WTC11 (cell line): ENCODE measurements at regions not wholly inside any gene's neighbourhood (a gene's known extent, or its start where the extent isn't known, plus 50 kb on each side); places are given as distances from the start of the nearest gene placed in this dataset.

ENCODE experiments used
- ATF3 ChIP-seq: sonication (generic); formaldehyde crosslinking; conservative IDR thresholded peaks from 2 replicates; pipeline ENCODE4 v1.8.1; 2022; ENCODE audit warnings: mild to moderate bottlenecking, missing genetic modification reagents
- CTCF ChIP-seq: fragments of 200-600 bp; IDR thresholded peaks from 2 replicates; pipeline ENCODE4 v1.8.0; 2022; ENCODE audit warnings: antibody characterized with exemption
- FOXJ3 ChIP-seq: sonication (generic); formaldehyde crosslinking; IDR thresholded peaks from 2 replicates; pipeline ENCODE4 v1.9.0; 2021; ENCODE audit warnings: missing genetic modification reagents, mild to moderate bottlenecking, borderline replicate concordance
- HMGXB4 ChIP-seq: sonication (generic); formaldehyde crosslinking; IDR thresholded peaks from 2 replicates; pipeline ENCODE4 v1.8.1; 2023; ENCODE audit warnings: mild to moderate bottlenecking, moderate library complexity, missing genetic modification reagents
- IRF2 ChIP-seq: sonication (generic); formaldehyde crosslinking; IDR thresholded peaks from 2 replicates; pipeline ENCODE4 v1.8.0; 2022; ENCODE audit warnings: low read depth, missing genetic modification reagents, borderline replicate concordance
- MAX ChIP-seq: sonication (generic); formaldehyde crosslinking; IDR thresholded peaks from 2 replicates; pipeline ENCODE4 v1.8.0; 2022; ENCODE audit warnings: mild to moderate bottlenecking, missing genetic modification reagents
- NFYB ChIP-seq: sonication (generic); formaldehyde crosslinking; conservative IDR thresholded peaks from 2 replicates; pipeline ENCODE4 v1.8.0; 2022; ENCODE audit warnings: low read depth, missing genetic modification reagents
- STAT6 ChIP-seq: sonication (generic); formaldehyde crosslinking; conservative IDR thresholded peaks from 2 replicates; pipeline ENCODE4 v1.8.1; 2023; ENCODE audit warnings: mild to moderate bottlenecking, low read depth, missing genetic modification reagents, moderate library complexity
- TEAD4 ChIP-seq: sonication (generic); formaldehyde crosslinking; IDR thresholded peaks from 2 replicates; pipeline ENCODE4 v1.8.0; 2022; ENCODE audit warnings: mild to moderate bottlenecking, missing genetic modification reagents
- TP53 ChIP-seq: sonication (generic); formaldehyde crosslinking; IDR thresholded peaks from 2 replicates; pipeline ENCODE4 v1.8.1; 2023; ENCODE audit warnings: mild to moderate bottlenecking, missing genetic modification reagents
- USF1 ChIP-seq: sonication (generic); formaldehyde crosslinking; IDR thresholded peaks from 2 replicates; pipeline ENCODE4 v1.8.0; 2022; ENCODE audit warnings: mild to moderate bottlenecking, missing genetic modification reagents
- ZBTB43 ChIP-seq: sonication (generic); formaldehyde crosslinking; IDR thresholded peaks from 2 replicates; pipeline ENCODE4 v1.8.1; 2023; ENCODE audit warnings: mild to moderate bottlenecking, missing genetic modification reagents
- ZNF263 ChIP-seq: sonication (generic); formaldehyde crosslinking; IDR thresholded peaks from 2 replicates; pipeline ENCODE4 v1.8.1; 2022; ENCODE audit warnings: low read depth, mild to moderate bottlenecking, moderate library complexity, missing genetic modification reagents

GRCh38 chr6:139529420-139529819 is 155.0 kb upstream of the CITED2 start:
- TF ChIP-seq IRF2, result no peak
- no peak for TF ChIP-seq NFYB (CRISPR knock-in tag)
- no peak for TF ChIP-seq MAX
- TF ChIP-seq STAT6, result no peak
- no peak for TF ChIP-seq ZBTB43 (CRISPR knock-in tag)
- TF ChIP-seq CTCF, result no peak
- TF ChIP-seq FOXJ3, result no peak
- no peak for TF ChIP-seq USF1 (CRISPR knock-in tag)
- no peak for TF ChIP-seq ATF3 (CRISPR knock-in tag)
- TF ChIP-seq TEAD4 (CRISPR knock-in tag), result no peak
- TF ChIP-seq ZNF263 (CRISPR knock-in tag), result no peak
- no peak for TF ChIP-seq TP53 (CRISPR knock-in tag)
- no peak for TF ChIP-seq HMGXB4 (CRISPR knock-in tag)
